Thoracic aorta (tissue), 2 donors: ENCODE measurements at regions not wholly inside any gene's neighbourhood (a gene's known extent, or its start where the extent isn't known, plus 50 kb on each side); places are given as distances from the start of the nearest gene placed in this dataset.
A peak's percentile ranks its signal among the peaks of the same experiment; 100 is the strongest.

Source experiments
- ATAC-seq: fragments of 150-250 bp; one replicate; pipeline ENCODE4 v1.8.0; 2017; ENCODE audit warnings: low read depth; ENCODE audit not compliant: insufficient number of reproducible peaks, low FRiP score
- DNase-seq: peaks from one replicate; pipeline ENCODE4 v3.0.0-alpha.2; 2020; ENCODE audit warnings: low spot score
- H3K27ac ChIP-seq, 2 donors: fragments of 200-600 bp; sonication (generic); 1 replicate in 1 of 2; 2 replicates in 1 of 2; pipeline ENCODE4 v1.5.1; 2016; ENCODE audit warnings: mild to moderate bottlenecking in 2 of 2, moderate library complexity in 2 of 2
- H3K27me3 ChIP-seq: fragments of 200-600 bp; sonication (generic); replicated peaks from 2 replicates; pipeline ENCODE4 v1.6.0; 2016; ENCODE audit warnings: mild to moderate bottlenecking; ENCODE audit not compliant: insufficient read depth
- H3K36me3 ChIP-seq: fragments of 200-600 bp; sonication (generic); one replicate; pipeline ENCODE4 v1.5.1; 2016
- H3K4me1 ChIP-seq, 2 donors: fragments of 200-600 bp; sonication (generic); 1 replicate in 1 of 2; 2 replicates in 1 of 2; pipeline versions ENCODE4 v1.5.1 to v1.6.0; 2016; ENCODE audit warnings: low read depth in 2 of 2, mild to moderate bottlenecking in 1 of 2; ENCODE audit not compliant: control insufficient read depth in 1 of 2
- H3K4me3 ChIP-seq: fragments of 200-600 bp; sonication (generic); 2 replicates; pipeline ENCODE4 v1.5.1; 2016; ENCODE audit warnings: mild to moderate bottlenecking
- H3K9me3 ChIP-seq: fragments of 200-600 bp; sonication (generic); 2 replicates; pipeline ENCODE4 v1.5.1; 2016
- TF ChIP-seq, protein P1 (sequence below): fragments of 200-600 bp; sonication (generic); IDR thresholded peaks from one replicate; pipeline ENCODE4 v1.5.1; 2019; ENCODE audit warnings: antibody characterized with exemption

DNA sequence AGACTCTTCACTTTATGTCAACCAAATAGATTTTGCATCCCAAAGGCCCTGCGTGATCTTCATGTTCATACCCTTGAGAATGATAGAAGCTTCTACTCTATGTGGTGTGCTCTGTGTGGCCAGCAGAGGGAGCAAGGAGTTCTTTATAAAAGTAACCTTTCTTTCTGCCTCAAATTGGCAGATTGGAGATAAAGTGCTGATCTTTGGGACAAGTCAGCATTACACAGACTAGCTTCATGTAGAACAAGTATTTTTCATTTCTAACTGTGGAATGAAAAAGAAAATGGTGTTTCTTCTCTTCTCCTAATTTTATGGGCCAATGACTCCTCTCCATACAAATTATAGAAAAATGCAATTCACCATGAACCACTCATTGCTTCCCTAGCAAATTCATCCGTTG lies 1214.1 kb downstream of the SORCS1 start:
- no peak for ATAC-seq
- TF ChIP-seq, protein P1, sequence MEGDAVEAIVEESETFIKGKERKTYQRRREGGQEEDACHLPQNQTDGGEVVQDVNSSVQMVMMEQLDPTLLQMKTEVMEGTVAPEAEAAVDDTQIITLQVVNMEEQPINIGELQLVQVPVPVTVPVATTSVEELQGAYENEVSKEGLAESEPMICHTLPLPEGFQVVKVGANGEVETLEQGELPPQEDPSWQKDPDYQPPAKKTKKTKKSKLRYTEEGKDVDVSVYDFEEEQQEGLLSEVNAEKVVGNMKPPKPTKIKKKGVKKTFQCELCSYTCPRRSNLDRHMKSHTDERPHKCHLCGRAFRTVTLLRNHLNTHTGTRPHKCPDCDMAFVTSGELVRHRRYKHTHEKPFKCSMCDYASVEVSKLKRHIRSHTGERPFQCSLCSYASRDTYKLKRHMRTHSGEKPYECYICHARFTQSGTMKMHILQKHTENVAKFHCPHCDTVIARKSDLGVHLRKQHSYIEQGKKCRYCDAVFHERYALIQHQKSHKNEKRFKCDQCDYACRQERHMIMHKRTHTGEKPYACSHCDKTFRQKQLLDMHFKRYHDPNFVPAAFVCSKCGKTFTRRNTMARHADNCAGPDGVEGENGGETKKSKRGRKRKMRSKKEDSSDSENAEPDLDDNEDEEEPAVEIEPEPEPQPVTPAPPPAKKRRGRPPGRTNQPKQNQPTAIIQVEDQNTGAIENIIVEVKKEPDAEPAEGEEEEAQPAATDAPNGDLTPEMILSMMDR: peak; percentile 46
- DNase-seq: no peak
- Histone ChIP-seq H3K27me3 (no peaks in the 10 kb centered on the region), H3K27ac (no peak overlapping the region), H3K4me3 (no peak overlapping the region), H3K9me3 (no peaks in the 10 kb centered on the region), H3K36me3 (no peaks in the 10 kb centered on the region), H3K4me1 (no peaks in the 10 kb centered on the region)

DNA sequence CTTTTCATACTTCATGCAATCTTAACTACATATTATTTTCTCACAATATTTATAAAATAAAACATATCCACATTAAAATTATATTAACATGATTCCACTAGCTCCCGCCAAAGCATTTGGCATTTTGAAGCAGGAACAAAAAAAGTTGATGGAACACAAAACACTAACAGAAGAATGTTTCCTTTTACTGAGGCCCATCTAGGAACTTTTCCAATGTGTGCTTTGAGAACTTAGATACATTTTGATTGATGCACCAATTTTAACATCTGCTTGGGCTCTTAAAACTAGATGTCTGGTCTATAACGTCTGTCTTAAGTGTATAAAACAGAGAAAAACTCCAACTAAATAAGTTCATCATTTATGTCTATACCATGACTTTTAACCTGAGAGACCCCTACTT lies 1214.8 kb downstream of the SORCS1 start:
- DNase-seq (no peak), ATAC-seq (no peak)
- no peaks in the 10 kb centered on the region for H3K27me3 ChIP-seq
- no peak overlapping the region for H3K27ac ChIP-seq
- TF ChIP-seq, protein P1: no peak
- H3K9me3 ChIP-seq: no peaks in the 10 kb centered on the region
- no peaks in the 10 kb centered on the region for H3K36me3 ChIP-seq
- H3K4me3 ChIP-seq: no peak overlapping the region
- H3K4me1 ChIP-seq: no peaks in the 10 kb centered on the region

DNA sequence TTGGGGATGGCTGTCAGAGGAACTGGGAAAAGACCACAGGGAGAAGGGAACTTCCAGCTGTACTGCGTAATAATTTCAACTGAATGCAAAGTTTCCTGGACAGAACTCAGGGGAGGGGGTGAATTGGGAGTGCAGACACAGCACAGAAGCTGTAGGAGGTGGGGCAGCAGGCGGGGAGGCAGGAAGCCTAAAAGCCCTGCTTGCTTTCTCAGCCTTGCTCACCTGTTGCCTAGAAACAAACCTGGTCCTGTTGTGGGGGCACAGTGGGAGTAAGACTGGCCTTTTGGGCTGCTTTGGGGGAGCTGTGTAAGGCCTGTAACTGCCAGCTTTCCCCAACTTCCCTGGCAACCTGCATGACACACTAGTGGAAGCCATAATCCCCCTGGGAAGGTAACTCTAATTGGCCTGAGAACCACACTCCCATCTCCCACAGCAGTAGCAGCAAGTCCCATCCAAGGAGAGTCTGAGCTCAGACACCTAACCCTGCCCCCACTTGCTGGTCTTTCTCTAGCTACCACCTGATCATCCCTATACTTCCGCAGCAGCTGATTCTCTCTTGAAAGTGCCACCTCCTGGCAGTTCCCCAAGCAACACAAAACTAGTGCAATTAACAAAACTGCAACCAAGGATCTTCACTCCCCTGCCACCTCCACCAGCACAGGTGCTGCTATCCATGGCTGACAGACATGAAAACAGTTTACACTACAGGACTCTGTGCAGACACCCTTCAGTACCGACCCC lies 1239.3 kb downstream of the SORCS1 start:
- ATAC-seq (no peak), DNase-seq (no peak)
- H3K27me3 ChIP-seq: no peaks in the 10 kb centered on the region
- TF ChIP-seq, protein P1: no peak
- H3K36me3 ChIP-seq: no peaks in the 10 kb centered on the region
- H3K4me3 ChIP-seq: no peak overlapping the region
- H3K9me3 ChIP-seq: no peaks in the 10 kb centered on the region
- H3K4me1 ChIP-seq: no peaks in the 10 kb centered on the region
- H3K27ac ChIP-seq: no peak overlapping the region

DNA sequence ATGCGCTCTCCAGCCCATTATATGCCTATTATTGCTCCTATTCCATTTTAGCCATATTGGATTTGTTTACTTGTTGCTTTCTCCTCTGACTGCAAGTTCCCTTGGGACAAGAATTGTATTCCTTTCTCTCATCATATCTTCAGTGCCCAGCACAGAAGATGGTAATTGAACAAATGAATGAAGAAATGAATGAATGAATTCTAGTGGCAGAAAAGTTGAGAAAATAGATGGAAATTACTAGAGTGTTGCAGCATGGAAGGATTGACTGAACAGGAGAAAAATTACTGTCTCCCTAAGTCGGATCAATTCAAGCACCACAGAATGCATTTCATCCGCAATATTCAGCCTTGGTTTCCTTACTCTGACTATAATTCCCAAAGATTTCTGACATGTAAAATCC lies 1243.2 kb downstream of the SORCS1 start:
- Histone ChIP-seq H3K9me3 (no peaks in the 10 kb centered on the region), H3K4me3 (no peak overlapping the region), H3K36me3 (no peaks in the 10 kb centered on the region), H3K4me1 (no peaks in the 10 kb centered on the region), H3K27me3 (no peaks in the 10 kb centered on the region), H3K27ac (no peak overlapping the region)
- TF ChIP-seq, protein P1: no peak
- DNase-seq (no peak), ATAC-seq (no peak)

DNA sequence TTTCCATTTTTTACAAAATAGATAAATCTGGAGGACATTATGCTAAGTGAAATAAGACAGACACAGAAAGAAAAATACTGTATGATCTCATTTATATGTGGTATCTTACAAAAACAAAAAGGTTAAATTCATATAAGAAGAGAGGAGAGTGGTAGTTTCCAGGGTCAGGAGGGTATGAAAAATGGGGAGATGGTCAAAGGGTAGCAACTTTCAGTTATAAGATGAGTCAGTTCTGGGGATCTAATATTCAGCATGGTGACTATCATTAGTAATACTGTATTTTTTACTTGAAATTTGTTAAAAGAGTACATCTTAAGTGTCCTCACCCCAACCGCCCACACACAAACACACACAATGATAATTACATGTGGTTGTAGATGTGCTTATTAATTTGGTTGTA lies 1250.1 kb downstream of the SORCS1 start:
- Histone ChIP-seq H3K9me3 (no peaks in the 10 kb centered on the region), H3K27me3 (no peaks in the 10 kb centered on the region), H3K27ac (no peak overlapping the region), H3K36me3 (no peaks in the 10 kb centered on the region), H3K4me3 (no peak overlapping the region), H3K4me1 (no peaks in the 10 kb centered on the region)
- DNase-seq (no peak), ATAC-seq (no peak)
- TF ChIP-seq, protein P1: no peak
